Neural crest cell (in vitro differentiated cells): ENCODE measurements at regions not wholly inside any gene's neighbourhood (a gene's known extent, or its start where the extent isn't known, plus 50 kb on each side); places are given as distances from the start of the nearest gene placed in this dataset.

Experiments
- DNase-seq: peaks from one replicate; pipeline ENCODE4 v3.0.0; 2021; ENCODE audit warnings: low read depth, mixed read lengths, low spot score
- H3K27ac Mint-ChIP-seq: one replicate; pipeline ENCODE4 v1.8.0; 2021; ENCODE audit warnings: mild to moderate bottlenecking, mixed read lengths; ENCODE audit not compliant: unreplicated experiment
- H3K27me3 Mint-ChIP-seq: 2 replicates; pipeline ENCODE4 v1.8.0; 2021; ENCODE audit warnings: low read depth, mild to moderate bottlenecking, mixed read lengths
- H3K36me3 Mint-ChIP-seq: 2 replicates; pipeline ENCODE4 v1.8.0; 2021; ENCODE audit warnings: low read depth, mild to moderate bottlenecking, mixed read lengths
- H3K4me1 Mint-ChIP-seq: 2 replicates; pipeline ENCODE4 v1.8.0; 2021; ENCODE audit warnings: mixed read lengths
- H3K4me3 Mint-ChIP-seq: one replicate; pipeline ENCODE4 v1.8.0; 2021; ENCODE audit warnings: mild to moderate bottlenecking, mixed read lengths
- H3K9me3 Mint-ChIP-seq: 2 replicates; pipeline ENCODE4 v1.8.0; 2021; ENCODE audit warnings: mixed read lengths
- TF ChIP-seq, protein P1 (sequence below): fragments of 200-600 bp; sonication (generic); conservative IDR thresholded peaks from 2 replicates; pipeline ENCODE4 v1.5.0; 2021; ENCODE audit warnings: antibody characterized with exemption, mild to moderate bottlenecking

DNA sequence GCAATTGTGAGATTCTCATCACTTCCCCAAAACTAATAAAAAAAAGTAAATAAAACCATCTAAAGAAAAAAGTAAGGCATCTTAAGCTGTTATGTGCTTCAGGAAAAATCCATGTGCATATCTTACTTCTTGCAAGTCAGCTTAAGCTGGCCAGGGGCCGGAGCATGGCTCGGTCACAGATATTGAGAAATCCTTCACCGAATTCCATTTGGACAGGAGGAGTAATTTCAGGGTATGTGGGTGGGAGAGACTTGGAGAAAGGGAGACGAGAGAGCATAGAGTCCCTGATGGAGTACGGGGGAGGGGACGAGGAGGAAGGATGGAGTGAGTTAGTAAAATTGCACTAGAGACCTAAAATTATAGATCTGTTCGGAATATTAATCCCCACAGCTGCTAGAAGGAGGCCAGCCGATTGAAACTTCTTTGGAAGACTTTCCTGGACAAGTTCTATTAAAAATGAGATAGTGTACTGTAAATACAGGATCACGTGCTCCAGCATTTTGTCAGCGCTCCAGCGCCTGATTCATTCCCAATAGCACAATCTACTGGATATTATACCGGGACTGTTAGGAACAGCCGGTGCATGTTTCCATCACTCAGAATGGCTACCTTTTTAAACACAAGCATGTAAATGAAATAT, 438.5 kb downstream of the ZNF516 start:
- Mint-ChIP-seq H3K4me3 (no peak overlapping the region), H3K27me3 (no peaks in the 10 kb centered on the region), H3K9me3 (peaks cover 4% of the 10 kb centered on the region), H3K27ac (no peak overlapping the region), H3K4me1 (no peaks in the 10 kb centered on the region), H3K36me3 (no peaks in the 10 kb centered on the region)
- TF ChIP-seq, protein P1, sequence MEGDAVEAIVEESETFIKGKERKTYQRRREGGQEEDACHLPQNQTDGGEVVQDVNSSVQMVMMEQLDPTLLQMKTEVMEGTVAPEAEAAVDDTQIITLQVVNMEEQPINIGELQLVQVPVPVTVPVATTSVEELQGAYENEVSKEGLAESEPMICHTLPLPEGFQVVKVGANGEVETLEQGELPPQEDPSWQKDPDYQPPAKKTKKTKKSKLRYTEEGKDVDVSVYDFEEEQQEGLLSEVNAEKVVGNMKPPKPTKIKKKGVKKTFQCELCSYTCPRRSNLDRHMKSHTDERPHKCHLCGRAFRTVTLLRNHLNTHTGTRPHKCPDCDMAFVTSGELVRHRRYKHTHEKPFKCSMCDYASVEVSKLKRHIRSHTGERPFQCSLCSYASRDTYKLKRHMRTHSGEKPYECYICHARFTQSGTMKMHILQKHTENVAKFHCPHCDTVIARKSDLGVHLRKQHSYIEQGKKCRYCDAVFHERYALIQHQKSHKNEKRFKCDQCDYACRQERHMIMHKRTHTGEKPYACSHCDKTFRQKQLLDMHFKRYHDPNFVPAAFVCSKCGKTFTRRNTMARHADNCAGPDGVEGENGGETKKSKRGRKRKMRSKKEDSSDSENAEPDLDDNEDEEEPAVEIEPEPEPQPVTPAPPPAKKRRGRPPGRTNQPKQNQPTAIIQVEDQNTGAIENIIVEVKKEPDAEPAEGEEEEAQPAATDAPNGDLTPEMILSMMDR = no peak
- no peak for DNase-seq

DNA sequence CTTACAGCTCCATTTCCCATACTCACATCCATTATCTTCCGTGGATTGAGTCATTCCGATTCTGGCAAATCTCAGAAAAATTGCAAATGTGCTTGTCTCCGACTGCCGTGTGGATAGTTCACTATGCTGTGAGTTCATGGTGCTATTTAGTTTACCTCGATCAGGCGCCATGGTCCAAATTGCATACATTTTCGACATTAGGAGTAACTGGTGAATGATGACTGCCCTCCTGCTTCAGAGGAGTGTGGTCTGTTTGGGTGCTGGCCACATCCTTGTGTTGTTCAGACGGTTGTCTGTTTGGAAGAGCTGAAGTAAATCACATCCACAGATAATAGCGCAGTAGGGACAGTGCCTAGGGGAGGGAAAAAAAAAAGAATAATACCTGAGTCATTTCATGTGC, 439.5 kb downstream of the ZNF516 start:
- TF ChIP-seq, protein P1 = no peak
- no peaks in the 10 kb centered on the region for H3K4me1 Mint-ChIP-seq
- H3K36me3 Mint-ChIP-seq = no peaks in the 10 kb centered on the region
- H3K4me3 Mint-ChIP-seq = no peak overlapping the region
- DNase-seq = no peak
- no peak overlapping the region for H3K27ac Mint-ChIP-seq
- H3K9me3 Mint-ChIP-seq = no peaks in the 10 kb centered on the region
- no peaks in the 10 kb centered on the region for H3K27me3 Mint-ChIP-seq

DNA sequence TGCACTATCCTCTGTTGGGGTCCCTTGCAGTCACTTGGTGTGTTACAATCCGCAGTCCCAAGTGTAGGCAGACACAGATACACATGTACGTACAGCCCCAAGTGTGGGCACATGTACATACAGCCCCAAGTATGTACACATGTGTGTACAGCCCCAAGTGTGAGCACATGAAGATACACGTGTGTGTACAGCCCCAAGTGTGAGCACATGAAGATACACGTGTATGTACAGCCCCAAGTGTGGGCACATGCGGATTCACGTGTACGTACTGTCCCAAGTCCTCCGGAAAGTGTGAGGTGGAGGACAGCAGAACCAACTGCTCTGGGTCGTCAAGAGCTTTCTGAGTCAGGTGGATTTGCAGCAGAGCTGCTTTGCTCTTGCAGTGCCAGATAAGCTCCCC, 440.0 kb downstream of the ZNF516 start:
- H3K36me3 Mint-ChIP-seq = no peaks in the 10 kb centered on the region
- H3K9me3 Mint-ChIP-seq = no peaks in the 10 kb centered on the region
- TF ChIP-seq, protein P1 = no peak
- no peak for DNase-seq
- H3K27me3 Mint-ChIP-seq = no peaks in the 10 kb centered on the region
- no peaks in the 10 kb centered on the region for H3K4me1 Mint-ChIP-seq
- H3K27ac Mint-ChIP-seq = no peak overlapping the region
- no peak overlapping the region for H3K4me3 Mint-ChIP-seq

DNA sequence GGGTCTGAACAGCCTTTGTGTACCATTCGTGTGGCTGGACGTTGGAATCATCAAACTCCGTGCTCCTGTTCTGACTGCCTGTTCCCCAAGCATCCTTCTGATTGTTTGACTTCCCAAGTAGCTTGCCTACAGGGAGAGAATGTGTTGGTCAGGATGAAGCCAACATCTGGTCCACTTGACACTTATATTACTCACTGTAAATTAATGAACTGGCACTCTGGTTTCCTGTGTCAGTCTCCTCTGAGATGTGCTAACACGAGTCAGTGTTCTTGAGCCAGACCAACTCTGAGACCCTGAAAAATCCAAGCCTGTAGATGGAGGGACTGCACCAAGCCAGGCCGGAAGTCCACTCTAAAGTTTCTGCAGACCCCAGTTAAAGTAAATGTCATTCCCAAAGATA, 440.9 kb downstream of the ZNF516 start:
- H3K9me3 Mint-ChIP-seq = no peaks in the 10 kb centered on the region
- no peaks in the 10 kb centered on the region for H3K27me3 Mint-ChIP-seq
- no peak overlapping the region for H3K27ac Mint-ChIP-seq
- no peak for DNase-seq
- H3K4me3 Mint-ChIP-seq = no peak overlapping the region
- TF ChIP-seq, protein P1 = no peak
- H3K4me1 Mint-ChIP-seq = no peaks in the 10 kb centered on the region
- no peaks in the 10 kb centered on the region for H3K36me3 Mint-ChIP-seq

DNA sequence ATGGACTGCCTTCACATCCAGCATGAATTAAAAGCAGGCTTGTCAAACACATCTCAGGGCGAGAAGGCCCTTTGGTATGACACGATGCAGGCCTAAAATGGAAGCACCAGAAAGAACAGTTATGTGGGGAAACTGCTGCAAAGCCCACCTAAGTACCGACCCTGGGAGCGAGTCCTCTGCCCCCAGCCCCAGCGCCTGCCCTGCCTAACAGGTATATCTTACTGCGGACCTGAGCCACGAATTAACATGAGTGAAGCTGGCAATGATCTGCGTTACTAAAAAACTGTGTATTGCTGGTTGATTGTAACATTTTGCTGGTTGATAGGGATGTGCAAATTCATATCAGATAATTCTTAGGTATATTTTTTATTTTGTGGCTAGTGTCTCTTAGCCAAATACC, 441.5 kb downstream of the ZNF516 start:
- no peaks in the 10 kb centered on the region for H3K27me3 Mint-ChIP-seq
- no peaks in the 10 kb centered on the region for H3K4me1 Mint-ChIP-seq

More for the DNA sequence above, 441.5 kb downstream of the ZNF516 start:
- no peaks in the 10 kb centered on the region for H3K9me3 Mint-ChIP-seq
- TF ChIP-seq, protein P1 = no peak
- H3K27ac Mint-ChIP-seq = no peak overlapping the region
- no peak for DNase-seq
- no peak overlapping the region for H3K4me3 Mint-ChIP-seq
- no peaks in the 10 kb centered on the region for H3K36me3 Mint-ChIP-seq
